GM18505 (cell line): ENCODE measurements at regions not wholly inside any gene's neighbourhood (a gene's known extent, or its start where the extent isn't known, plus 50 kb on each side); places are given as distances from the start of the nearest gene placed in this dataset.
"Not testable (repeated sequence)": the region's sequence is repeated elsewhere in the genome, so short reads cannot be mapped to it uniquely, and the experiment has no call there.

ENCODE experiments used
- ATAC-seq: cut with Tn5 transposase; IDR thresholded peaks from one replicate; pipeline ENCODE4 v1.9.1; 2021; ENCODE audit not compliant: unreplicated experiment
- POLR2A ChIP-seq: IDR thresholded peaks from 4 replicates; pipeline ENCODE4 v1.6.1; 2011; ENCODE audit warnings: borderline replicate concordance; ENCODE audit not compliant: insufficient read depth, insufficient read length; ENCODE audit errors: extremely low read depth

DNA sequence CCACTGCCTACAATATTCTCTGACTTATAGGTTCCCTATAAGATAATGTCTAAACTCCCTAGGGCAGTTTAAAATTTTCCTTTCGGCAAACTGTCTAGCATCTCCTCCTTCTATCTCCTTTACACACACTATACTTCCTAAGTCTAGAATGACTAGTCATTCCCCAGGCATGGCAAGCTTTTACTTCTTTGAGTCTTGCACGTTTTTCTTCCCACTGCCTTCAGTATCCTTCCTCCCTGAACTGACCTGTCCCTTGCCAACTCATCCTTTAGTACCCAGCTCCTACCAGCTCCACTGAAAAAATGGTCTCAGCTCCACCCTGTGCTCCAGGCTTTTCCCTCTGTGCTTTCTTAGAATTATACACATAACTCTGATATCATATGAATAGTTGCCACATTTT, 93.8 kb upstream of the KBTBD8 start:
- no peak for ATAC-seq
- TF ChIP-seq POLR2A: no peak

DNA sequence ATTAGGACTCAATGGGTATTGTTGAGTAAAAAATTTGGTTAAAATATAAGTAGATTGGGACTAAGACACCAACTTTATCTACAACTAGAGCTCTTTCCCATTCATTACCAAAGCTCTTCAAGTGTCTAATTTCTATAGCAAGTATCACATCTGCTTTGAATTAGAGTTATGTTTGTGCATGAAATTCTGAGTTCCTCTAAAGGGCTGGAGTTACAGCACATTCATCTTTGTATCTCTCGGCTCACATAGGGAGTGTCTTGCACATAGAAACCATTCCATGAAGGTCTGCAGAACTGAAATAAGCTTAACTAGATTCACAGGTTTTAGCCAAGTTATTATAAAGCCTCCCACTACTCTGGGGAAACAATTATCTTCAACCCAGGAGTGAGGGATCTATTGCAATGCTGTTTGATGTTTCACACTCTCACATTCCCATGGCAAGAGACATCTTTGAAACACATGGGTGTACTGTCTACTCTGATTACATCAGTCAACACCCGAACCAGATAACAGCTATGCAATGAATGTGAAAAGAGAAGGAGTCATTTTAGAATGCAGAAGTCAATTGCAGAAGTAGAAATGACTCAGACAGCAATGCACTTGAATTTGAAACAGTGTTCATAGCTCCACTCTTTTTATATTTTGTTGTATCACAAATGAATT, 93.1 kb upstream of the KBTBD8 start:
- ATAC-seq: no peak
- no peak for TF ChIP-seq POLR2A

DNA sequence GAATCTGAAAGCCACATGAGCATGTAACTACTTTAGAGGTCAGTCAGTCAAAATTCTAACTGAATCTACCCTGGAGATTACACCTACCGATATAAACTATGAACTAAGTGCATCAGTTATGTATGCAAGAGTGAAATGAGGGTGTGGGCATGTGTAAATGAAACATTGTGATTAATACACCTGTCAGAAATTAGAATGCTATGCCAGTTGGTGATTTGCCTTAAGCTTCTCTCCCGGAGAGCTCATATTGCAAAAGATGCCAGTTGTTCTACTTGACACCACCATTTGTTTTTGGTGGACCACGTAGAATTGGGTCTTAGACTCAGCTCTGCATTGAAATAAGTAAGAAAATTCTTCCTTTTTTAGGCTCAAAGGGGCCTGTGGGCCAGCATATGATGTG, 91.0 kb upstream of the KBTBD8 start:
- TF ChIP-seq POLR2A: no peak
- ATAC-seq: no peak

DNA sequence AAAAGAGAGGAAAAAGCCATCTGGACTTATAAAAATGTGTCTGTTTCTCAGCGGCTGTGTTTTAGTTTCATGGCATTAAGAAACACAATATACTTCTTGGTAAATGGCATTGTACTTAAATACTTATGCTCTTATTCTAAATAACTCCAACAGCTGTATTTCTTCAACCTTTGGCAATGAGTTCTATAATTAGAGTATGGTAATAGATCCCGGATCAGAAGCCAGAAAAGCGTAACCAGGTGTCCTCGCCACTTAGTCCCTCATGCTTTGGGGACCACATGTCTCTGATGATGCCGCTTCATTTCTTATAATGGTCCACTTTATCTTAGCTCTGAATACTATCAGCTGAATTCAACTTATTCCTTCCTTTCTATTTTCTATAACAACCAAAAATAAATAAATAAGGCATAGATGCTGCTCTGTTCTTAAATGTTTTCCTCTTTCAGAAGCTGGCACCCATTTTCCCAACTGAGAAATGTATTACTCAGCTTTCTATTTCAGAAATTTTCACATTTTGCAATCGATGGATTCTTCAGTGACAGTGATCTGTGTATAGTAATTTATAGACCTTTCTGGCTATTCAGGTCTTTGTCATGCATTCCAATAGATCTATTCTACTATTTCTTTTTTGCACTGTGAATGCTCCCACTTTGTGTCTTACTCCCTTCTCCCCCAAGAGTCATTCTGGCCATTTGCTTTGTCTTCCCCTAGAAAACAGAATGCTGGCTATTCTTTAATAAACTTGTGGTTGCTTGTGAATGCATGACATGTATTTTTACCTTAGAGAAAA, 87.6 kb upstream of the KBTBD8 start:
- no peak for ATAC-seq
- no peak for TF ChIP-seq POLR2A

DNA sequence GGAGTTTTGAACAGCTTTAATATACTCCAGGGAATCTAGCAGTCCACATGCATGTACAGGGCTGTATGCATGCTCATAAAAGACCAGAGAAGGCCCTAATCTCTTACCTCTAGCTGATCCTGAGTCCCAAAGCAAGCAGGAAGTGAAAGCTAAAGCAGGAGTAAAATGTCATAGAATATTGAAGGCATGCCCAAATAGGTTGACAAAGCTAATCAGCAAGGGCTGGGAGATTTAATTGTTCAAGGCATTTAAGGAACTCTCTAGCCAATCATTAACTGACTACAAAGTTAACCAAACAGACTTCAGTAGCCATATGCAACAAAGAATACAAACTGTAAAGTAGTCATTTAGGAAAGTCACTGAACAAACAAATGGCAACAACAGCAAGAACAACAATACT, 85.8 kb upstream of the KBTBD8 start:
- ATAC-seq: no peak
- TF ChIP-seq POLR2A: no peak

DNA sequence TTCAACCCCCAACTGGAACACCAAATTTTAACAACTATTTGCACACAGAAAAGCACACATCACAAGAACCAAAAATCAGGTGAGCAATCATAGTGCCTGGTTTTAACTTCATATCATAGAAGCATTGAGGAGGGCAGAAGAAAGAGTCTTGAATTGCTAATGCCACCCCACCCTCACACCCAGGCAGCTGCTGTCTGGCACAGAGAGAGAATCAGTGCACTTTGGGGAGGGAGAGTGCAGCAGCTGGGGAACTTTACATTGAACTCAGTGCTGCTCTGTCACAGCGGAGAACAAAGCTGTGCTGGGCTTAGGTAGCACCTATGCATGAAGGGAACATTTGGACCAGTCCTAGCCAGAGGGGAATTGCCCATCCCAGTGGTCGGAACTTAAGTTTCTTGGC, 76.0 kb upstream of the KBTBD8 start:
- TF ChIP-seq POLR2A: no peak
- ATAC-seq: no peak

DNA sequence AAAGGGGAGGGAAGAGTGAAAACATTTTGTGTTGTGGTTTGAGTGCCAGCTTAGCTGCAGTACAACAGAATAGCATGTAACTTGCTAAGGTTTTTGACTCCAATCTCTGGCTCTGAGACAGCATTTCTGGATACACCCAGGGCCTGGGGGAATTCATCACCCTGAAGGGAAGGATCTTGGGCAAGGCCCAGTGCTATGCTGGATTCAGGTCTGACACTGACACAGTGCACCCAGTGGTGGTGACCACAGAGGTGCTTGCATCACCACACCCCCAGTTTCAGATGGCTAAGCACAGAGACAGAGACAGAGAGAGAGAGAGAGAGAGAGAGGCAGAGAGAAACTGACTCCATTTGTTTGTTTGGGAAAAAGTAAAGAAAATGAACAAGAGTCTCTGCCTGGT, 74.1 kb upstream of the KBTBD8 start:
- no peak for ATAC-seq
- no peak for TF ChIP-seq POLR2A

DNA sequence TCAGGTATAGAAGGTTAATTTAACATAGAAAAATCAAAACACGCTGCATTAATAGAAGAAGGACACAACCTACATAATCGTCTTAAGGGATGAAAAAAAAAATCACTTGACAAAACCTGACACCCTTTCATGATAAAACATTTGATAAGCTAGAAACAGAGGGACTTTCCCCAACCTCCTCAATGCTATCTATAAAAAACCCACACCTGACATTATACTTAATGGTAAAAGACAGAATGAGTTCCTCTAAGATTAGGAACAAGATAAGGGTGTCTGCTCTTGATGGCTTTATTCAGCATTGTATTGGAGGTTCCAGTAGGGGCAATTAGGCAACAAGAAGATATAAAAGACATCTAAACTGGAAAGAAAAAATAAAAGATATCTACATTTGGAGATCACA, 69.9 kb upstream of the KBTBD8 start:
- ATAC-seq: no peak
- TF ChIP-seq POLR2A: no peak

DNA sequence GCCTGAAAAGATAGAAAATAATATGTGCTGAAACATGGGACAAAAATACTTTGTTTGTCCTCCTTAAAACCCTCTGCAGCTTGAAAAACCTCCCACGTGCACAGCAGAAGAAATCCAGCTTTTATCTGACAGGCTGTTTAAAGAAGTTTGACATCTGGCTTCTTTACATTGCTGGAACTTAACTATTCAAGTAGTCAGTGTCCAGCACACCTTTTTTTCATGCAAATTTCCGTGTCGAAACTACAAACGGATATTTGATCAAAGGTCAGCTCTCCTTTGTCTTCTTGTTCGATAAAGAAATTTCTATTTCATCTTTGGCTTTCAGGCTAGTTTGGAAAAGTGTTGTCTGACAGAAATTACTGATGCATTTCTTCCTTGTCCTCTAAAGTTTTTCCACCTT, 66.8 kb upstream of the KBTBD8 start:
- ATAC-seq: no peak
- no peak for TF ChIP-seq POLR2A

DNA sequence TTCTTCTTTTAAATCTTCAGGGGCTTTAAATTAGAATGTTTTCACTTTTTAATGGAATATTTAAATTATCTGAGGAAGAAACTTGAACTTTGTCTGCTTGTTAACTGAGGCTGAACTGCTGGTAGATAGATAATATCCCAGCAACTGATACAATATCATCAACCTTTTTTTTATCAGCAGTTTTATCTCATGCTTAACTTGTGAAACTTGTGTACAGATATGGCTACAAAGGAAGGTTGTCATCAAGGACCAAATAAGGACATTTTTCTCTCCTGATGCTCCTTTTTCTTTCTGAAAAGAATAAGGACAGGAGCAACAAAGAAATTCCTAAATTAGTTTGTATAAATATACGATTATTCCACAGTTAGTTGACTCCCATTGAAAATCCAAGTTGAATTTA, 66.4 kb upstream of the KBTBD8 start:
- no peak for ATAC-seq
- no peak for TF ChIP-seq POLR2A

DNA sequence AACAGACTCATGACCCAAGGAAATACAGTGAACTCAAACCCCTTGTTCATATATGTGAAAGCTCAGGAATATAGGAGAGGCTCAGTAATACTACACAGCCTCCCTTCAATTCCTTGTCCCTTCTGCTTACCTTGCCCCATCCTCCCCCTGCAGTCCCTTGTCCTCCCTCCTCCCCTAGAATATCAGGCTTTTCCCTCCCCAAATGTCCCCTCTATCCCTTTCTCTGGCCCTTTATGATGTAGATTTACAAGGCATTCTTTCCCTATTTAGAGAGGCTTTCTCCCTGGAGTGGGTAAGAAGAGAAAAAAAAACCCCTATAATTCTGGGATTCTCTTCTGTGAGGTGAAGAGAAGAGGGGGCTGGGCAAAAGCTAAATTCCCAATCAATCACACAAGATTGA, 64.9 kb upstream of the KBTBD8 start:
- ATAC-seq: no peak
- TF ChIP-seq POLR2A: no peak

DNA sequence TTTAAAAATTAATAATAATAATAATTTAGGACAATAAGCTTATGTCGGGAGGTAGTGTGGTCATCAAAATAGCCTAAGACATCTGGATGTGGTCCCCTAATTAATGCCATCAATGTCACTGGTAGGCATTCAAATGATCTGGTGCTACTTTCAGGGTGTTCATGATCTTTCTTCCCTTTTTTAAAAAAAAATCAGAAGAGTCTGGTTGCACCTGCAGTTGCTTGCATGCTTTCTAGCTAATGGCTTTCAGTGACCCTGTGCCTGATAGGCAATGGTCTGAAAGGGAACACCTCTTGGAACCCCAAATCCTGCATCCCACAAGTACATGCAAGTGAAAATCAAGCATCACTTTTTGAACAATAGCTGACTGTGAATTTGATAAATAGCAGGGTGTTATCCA, 64.1 kb upstream of the KBTBD8 start:
- no peak for TF ChIP-seq POLR2A
- ATAC-seq: no peak

DNA sequence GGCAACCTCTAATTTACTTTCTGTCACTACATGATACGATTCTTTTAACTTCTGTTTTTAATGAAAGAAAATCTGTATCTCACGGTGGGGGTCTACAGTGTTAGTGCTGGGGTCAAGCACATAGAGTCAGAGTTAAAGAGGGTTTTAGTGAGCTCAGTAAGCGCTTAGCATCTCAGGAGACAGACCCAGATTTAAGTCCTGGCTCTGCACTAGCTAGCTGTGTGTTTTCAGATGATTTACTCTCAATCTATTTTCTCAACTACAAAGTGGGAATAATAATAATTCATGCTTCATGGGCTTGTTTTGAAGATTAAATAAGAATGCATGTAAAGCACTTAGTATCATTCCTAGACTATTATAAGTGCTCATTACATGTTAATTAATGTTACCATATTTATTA, 63.4 kb upstream of the KBTBD8 start:
- no peak for ATAC-seq
- no peak for TF ChIP-seq POLR2A

DNA sequence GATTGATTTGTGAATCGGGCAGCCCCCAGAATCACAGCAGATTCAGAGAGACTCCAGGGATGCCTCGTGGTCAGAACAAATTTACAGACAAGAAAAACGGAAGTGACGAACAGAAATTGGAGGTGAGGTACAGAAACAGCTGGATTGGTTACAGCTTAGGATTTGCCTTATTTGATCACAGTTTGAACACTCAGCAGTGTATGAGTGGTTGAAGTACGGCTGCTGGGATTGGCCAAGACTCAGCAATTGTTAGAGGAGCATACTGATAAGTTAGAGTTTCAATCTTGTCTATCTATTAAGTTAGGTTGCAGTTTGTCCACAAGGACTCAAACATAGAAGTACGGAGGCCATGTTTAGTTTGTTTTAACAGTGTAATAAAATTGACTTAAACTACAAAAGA, 61.1 kb upstream of the KBTBD8 start:
- not testable (repeated sequence) for ATAC-seq

DNA sequence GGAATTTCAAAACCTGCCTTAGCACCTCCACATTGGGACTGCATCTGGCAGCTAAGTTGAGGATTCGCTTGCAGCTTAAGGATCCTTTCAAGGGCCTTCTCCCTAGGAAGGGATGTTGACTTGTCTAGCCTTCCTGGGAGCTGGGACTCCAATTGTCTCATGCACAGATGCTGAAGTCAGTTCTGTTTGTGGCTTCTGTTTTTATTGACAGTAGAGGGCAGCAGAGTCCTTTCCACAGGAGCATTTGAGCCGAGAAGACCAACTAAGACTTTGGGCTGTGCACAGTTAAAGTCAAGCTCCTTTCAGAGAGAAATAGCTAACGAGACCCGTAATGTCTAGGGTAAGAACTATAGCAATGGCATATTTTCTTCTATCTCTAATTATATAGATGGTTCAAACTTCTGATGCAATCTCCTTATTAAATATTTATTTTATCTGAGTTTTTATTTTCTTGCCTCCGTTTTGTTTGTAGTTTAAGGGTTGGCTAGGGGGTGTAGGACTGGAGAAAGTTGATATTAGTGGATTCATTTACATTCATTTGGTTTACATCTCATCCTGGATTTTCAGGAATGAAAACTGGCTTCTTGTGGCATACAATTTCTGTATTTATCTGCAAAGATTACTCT, 59.7 kb upstream of the KBTBD8 start:
- ATAC-seq: no peak
- TF ChIP-seq POLR2A: no peak

DNA sequence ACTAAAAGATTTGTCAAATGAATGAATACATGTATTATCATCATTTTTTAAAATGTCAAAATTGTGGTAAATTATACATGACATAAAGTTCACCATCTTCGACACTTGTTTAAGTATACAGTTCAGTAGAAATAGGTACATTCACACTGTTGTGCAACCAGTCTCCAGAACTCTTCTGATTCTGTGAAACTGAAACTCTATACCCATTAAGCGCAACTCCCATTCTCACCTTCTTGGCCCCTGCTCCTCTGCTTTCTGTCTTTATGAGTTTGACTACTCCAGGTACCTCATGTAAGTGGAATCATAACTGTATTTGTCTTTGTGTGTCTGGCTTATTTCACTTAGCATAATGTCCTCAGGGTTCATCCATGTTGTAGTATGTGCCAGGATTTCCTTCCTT, 50.1 kb upstream of the KBTBD8 start:
- TF ChIP-seq POLR2A: no peak
- ATAC-seq: no peak
